GM10266 (cell line): ENCODE measurements at regions not wholly inside any gene's neighbourhood (a gene's known extent, or its start where the extent isn't known, plus 50 kb on each side); places are given as distances from the start of the nearest gene placed in this dataset.

Source experiments
- DNase-seq: peaks from one replicate; pipeline ENCODE4 v3.0.0; 2012; ENCODE audit errors: extremely low spot score
- CTCF ChIP-seq: IDR thresholded peaks from 2 replicates; pipeline ENCODE4 v1.5.1; 2012; ENCODE audit warnings: mild to moderate bottlenecking, low read depth; ENCODE audit not compliant: control insufficient read depth, insufficient read depth; ENCODE audit errors: missing control alignments

GRCh38 chr2:12317286-12317685 lies 399.4 kb upstream of the TRIB2 start:
- no peak for DNase-seq
- no peak for TF ChIP-seq CTCF

- no peak for DNase-seq
- TF ChIP-seq CTCF: no peak
These were observed 398.8 kb upstream of the TRIB2 start for GRCh38 chr2:12317814-12318426.

DNA sequence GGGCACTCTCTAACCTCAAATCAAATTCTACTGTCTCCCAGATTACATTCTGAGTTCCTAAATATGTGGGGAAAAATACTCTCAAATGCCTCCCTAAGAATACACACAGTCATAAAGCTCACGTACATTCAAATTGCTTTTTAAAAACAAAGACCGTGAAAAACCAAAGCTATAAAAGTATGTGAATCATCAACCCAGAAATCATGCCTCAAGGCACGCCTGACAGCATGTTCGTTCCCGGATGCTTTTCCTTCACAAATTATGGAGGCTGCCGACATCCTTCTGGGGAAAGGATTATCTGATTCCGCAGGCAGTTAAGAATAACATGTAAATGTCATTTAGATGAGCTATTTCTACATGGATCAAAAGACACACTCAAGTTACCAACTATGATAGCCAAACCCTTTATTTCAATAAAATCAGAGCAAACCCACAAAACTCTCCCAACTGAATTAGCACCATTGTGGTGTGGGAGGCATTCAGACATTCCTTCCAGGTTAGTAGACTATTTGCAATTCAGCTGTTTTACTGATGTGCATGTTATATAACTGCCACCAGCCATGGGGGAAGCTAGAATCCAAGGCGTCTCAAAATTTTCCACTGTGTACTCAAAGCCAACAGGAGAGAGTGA lies 398.2 kb upstream of the TRIB2 start:
- DNase-seq: no peak
- no peak for TF ChIP-seq CTCF

GRCh38 chr2:12320027-12320734 lies 396.6 kb upstream of the TRIB2 start:
- DNase-seq: no peak
- no peak for TF ChIP-seq CTCF

- TF ChIP-seq CTCF: no peak
- DNase-seq: no peak
These were observed 395.6 kb upstream of the TRIB2 start for GRCh38 chr2:12320991-12321641.

DNA sequence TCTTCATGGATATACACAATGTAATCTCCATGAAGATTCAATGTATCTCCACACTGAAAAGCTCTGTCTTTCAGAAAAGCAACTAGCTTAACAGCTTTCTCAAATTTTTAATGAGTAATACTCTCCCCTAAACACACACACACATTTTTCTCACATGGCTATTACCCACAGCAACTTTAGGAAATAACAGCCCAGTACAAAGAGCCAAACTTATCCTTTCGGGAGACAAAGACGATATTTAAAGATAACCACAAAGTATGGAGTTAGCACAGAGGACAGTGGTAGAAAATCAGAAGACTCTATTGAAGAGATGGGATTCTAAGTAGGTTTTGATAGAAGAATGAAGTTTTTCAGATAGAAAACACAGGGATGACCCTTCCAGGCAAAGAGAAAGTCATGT lies 394.9 kb upstream of the TRIB2 start:
- no peak for DNase-seq
- no peak for TF ChIP-seq CTCF
